HEK293T (cell line): ENCODE measurements at regions not wholly inside any gene's neighbourhood (a gene's known extent, or its start where the extent isn't known, plus 50 kb on each side); places are given as distances from the start of the nearest gene placed in this dataset.
"Not testable (repeated sequence)": the region's sequence is repeated elsewhere in the genome, so short reads cannot be mapped to it uniquely, and the experiment has no call there.

Source experiments
- CTCF ChIA-PET: fragments of 350-600 bp; formaldehyde crosslinking; extraction: SDS; loops from one replicate; lab custom pipeline; 2021; ENCODE audit warnings: antibody characterized with exemption, inconsistent platforms; lab: Yijun Ruan, JAX
- POLR2A ChIA-PET: fragments of 350-600 bp; formaldehyde crosslinking; extraction: SDS; loops from one replicate; lab custom pipeline; 2020; ENCODE audit warnings: antibody characterized with exemption, inconsistent platforms; lab: Yijun Ruan, JAX
- DNase-seq: peaks from one replicate; pipeline ENCODE4 v3.0.0; 2012; ENCODE audit warnings: mixed read lengths; ENCODE audit errors: extremely low spot score
- ARNT ChIP-seq: fragments of 450-650 bp; IDR thresholded peaks from 2 replicates; pipeline ENCODE4 v1.6.1; 2017; ENCODE audit warnings: mild to moderate bottlenecking
- BHLHE40 ChIP-seq: fragments of 450-650 bp; IDR thresholded peaks from 2 replicates; pipeline ENCODE4 v1.6.1; 2016; ENCODE audit warnings: mild to moderate bottlenecking, moderate library complexity, borderline replicate concordance
- CTBP1 ChIP-seq: fragments of 450-650 bp; IDR thresholded peaks from 2 replicates; pipeline ENCODE4 v1.6.1; 2016; ENCODE audit warnings: borderline replicate concordance
- ELF4 ChIP-seq: fragments of 450-650 bp; IDR thresholded peaks from 2 replicates; pipeline ENCODE4 v1.6.1; 2017; ENCODE audit warnings: antibody characterized with exemption
- FOXA1 ChIP-seq: fragments of 450-650 bp; IDR thresholded peaks from 2 replicates; pipeline ENCODE4 v1.6.1; 2016; ENCODE audit warnings: mild to moderate bottlenecking
- FOXK2 ChIP-seq: fragments of 450-650 bp; IDR thresholded peaks from 2 replicates; pipeline ENCODE4 v1.6.1; 2016; ENCODE audit warnings: mild to moderate bottlenecking
- FOXM1 ChIP-seq: fragments of 450-650 bp; IDR thresholded peaks from 2 replicates; pipeline ENCODE4 v1.6.1; 2017; ENCODE audit warnings: mild to moderate bottlenecking, borderline replicate concordance
- HDGF ChIP-seq: fragments of 450-650 bp; IDR thresholded peaks from 2 replicates; pipeline ENCODE4 v1.6.1; 2017; ENCODE audit warnings: antibody characterized with exemption, borderline replicate concordance
- L3MBTL2 ChIP-seq: fragments of 450-650 bp; conservative IDR thresholded peaks from 2 replicates; pipeline ENCODE4 v1.6.1; 2016; ENCODE audit warnings: mild to moderate bottlenecking
- LEF1 ChIP-seq: fragments of 450-650 bp; IDR thresholded peaks from 2 replicates; pipeline ENCODE4 v1.6.1; 2017; ENCODE audit warnings: mild to moderate bottlenecking, borderline replicate concordance
- NFRKB ChIP-seq: fragments of 450-650 bp; IDR thresholded peaks from 2 replicates; pipeline ENCODE4 v1.6.1; 2016; ENCODE audit warnings: mild to moderate bottlenecking, moderate library complexity
- PKNOX1 ChIP-seq: fragments of 450-650 bp; IDR thresholded peaks from 2 replicates; pipeline ENCODE4 v1.6.1; 2016
- SP1 ChIP-seq: fragments of 450-650 bp; IDR thresholded peaks from 2 replicates; pipeline ENCODE4 v1.6.1; 2017
- SUZ12 ChIP-seq: fragments of 450-650 bp; IDR thresholded peaks from 2 replicates; pipeline ENCODE4 v1.6.1; 2016; ENCODE audit warnings: mild to moderate bottlenecking
- TARDBP ChIP-seq: fragments of 450-650 bp; IDR thresholded peaks from 2 replicates; pipeline ENCODE4 v1.6.1; 2016
- ZNF384 ChIP-seq: fragments of 450-650 bp; IDR thresholded peaks from 2 replicates; pipeline ENCODE4 v1.6.1; 2016

- POLR2A ChIA-PET: no interaction called here
- TF ChIP-seq ARNT (no peak), CTBP1 (no peak), ELF4 (no peak), ZNF384 (no peak), SUZ12 (no peak), PKNOX1 (no peak), NFRKB (no peak), FOXM1 (no peak), FOXK2 (no peak), L3MBTL2 (no peak), BHLHE40 (no peak), TARDBP (no peak)
- no peak for DNase-seq
- CTCF ChIA-PET: no interaction called here
Measured at GRCh38 chr16:21524068-21524751, 75.2 kb upstream of the METTL9 start.

DNA sequence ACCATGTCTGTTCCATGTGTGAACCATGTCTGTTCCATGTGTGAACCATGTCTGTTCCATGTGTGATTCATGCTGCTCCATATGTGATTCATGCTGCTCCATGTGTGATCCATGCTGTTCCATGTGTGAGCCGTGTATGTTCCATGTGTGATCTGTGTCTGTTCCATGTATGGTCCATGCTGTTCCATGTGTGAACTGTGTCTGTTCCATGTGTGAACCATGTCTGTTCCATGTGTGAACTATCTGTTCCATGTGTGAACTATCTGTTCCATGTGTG, 74.7 kb upstream of the METTL9 start:
- DNase-seq, CTCF ChIA-PET, POLR2A ChIA-PET: not testable (repeated sequence)

- peak; percentile 17; the same call in 1 of the 2 replicates for TF ChIP-seq PKNOX1
- CTCF ChIA-PET, POLR2A ChIA-PET, DNase-seq: not testable (repeated sequence)
Measured at GRCh38 chr16:21525029-21525895, 74.1 kb upstream of the METTL9 start.

DNA sequence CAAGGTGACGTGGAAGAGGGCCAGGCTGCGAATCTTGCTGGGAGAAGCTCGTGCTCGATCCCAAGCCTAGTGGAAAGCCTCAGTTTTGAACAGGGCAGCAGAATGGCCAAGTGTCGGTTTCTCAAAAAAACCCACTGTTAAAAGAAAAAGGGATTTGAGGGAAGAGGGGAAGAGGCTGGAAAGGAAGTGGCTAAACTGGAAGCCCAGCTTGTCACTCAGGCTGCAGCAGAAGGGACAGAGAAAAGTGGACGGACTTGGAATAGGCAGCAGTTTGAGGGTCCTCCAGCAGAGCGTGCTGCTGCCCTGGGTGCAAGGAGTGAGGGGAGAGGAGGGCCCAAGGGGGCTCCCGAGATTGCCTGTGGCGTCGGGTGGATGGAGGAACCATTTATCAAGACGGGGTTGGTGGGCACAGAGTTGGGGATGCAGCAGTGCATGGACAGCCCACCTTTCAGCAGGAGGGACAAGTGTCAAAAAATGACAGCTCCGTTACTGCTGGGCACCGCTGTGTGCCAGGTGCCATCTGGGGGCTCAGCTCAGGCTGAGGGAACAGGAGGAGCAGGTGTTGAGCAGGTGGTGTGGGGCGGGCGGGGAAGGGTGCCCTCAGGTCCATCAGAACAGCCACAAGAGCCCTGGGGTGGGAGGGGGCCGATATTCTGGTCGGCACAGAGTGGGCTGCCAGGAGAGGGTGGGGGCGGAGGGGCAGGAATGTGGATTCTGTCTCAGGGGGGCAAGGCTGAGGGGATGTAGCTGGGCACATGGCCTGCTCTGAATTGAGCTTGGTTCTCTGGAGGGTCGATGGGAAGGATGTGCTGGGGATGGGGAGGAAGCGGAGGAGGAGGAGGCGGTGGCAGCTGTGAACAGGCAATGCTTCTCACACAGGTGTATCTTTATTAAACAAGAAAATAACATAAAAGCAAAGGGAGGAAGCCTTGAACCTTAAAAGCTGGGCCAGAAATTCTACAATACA, 73.1 kb upstream of the METTL9 start:
- POLR2A ChIA-PET, DNase-seq: not testable (repeated sequence)
- CTCF ChIA-PET: interaction anchor here (0.6 kb wide), 1 partner anchor 48 kb away, joined by 8 read pairs; no protein-coding TSS in a partner anchor

GRCh38 chr16:21526923-21527807, 72.2 kb upstream of the METTL9 start:
- no peak for DNase-seq
- TF ChIP-seq SP1 (no peak), HDGF (no peak), ELF4 (no peak), L3MBTL2 (no peak), TARDBP (no peak), NFRKB (no peak), LEF1 (no peak), ZNF384 (no peak), BHLHE40 (no peak), SUZ12 (no peak), PKNOX1 (no peak), ARNT (no peak), FOXK2 (no peak), FOXA1 (no peak), FOXM1 (no peak)
- ChIA-PET POLR2A (no interaction called here), CTCF (interaction anchor here (0.6 kb wide), 1 partner anchor 47 kb away, joined by 8 read pairs; no protein-coding TSS in a partner anchor)

DNA sequence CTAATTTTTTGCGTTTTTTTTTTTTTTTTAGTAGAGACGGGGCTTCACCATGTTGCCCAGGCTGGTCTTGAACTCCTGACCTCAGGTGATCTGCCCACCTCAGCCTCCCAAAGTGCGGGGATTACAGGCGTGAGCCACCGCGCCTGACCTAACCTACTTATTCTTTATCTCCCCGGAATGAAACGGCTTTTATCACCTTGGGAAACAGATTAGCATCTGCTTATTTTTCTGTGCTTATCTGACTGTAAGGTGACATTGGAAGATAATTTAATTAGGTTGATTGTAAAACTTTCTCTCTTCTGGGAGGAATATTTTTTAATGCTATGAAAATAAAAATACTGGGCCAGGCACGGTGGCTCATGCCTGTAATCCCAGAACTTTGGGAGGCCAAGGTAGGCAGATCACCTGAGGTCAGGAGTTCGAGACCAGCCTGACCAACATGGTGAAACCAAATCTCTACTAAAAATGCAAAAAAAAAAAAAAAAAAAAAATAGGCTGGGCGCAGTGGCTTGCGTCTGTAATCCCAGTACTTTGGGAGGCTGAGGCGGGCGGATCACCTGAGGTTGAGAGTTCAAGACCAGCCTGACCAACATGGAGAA, 70.2 kb upstream of the METTL9 start:
- DNase-seq, POLR2A ChIA-PET: not testable (repeated sequence)
- CTCF ChIA-PET: interaction anchor here (0.7 kb wide), 1 partner anchor 428 kb away, joined by 5 read pairs; no protein-coding TSS in a partner anchor

DNA sequence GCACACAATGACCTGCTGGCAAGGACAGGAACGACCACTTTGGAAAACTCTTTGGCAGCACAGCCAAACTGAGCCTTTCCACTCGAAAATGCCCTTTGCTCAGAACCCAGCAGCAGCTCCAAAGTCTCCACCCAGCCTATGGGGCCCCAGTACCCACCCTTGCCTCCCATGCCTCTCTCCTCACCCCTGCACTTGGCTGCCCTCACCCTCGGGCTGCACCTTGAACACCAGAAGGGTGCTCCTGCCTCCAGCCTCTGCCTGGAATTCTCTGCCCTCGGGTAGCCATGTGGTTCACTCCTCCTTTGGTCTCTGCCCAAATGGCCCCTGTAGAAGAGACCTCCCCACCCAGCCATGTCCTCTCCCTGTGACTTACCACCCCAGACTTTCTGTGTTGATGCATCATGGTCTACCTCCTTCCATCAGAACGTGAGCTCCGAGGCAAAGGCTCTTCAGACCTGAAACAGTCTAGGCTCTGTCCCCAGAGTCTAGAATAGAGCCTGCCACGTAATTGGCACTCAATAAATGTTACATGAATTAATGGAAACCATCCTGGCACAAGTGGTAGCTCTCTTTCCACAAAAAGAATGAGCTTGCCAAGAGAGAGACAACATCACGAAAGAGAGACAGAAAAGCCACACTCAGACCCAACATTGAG, 68.5 kb upstream of the METTL9 start:
- DNase-seq, CTCF ChIA-PET, POLR2A ChIA-PET: not testable (repeated sequence)

- POLR2A ChIA-PET, CTCF ChIA-PET, DNase-seq: not testable (repeated sequence)
Measured at GRCh38 chr16:21532996-21533395, 66.4 kb upstream of the METTL9 start.

DNA sequence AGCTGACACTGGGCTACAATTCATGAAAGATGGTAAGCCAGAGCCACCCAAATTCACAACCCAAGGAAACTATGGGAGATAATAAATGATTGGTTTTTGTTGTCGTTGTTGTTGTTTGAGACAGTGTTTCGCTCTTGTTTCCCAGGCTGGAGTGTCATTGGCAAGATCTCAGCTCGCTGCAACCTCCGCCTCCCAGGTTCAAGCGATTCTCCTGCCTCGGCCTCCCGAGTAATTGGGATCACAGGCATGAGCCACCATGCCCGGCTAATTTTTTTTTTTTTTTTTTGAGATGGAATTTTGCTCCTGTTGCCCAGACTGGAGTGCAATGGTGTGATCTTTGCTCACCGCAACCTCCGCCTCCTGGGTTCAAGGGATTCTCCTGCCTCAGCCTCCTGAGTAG, 65.9 kb upstream of the METTL9 start:
- CTCF ChIA-PET, DNase-seq, POLR2A ChIA-PET: not testable (repeated sequence)

GRCh38 chr16:21534561-21534960, 64.8 kb upstream of the METTL9 start:
- CTCF ChIA-PET, POLR2A ChIA-PET, DNase-seq: not testable (repeated sequence)
